Uterus (tissue), 3 donors: ENCODE measurements at regions not wholly inside any gene's neighbourhood (a gene's known extent, or its start where the extent isn't known, plus 50 kb on each side); places are given as distances from the start of the nearest gene placed in this dataset.

Source experiments
- DNase-seq, 2 donors: peaks; one replicate each; pipeline ENCODE4 v3.0.0-alpha.2; 2019 to 2020
- H3K27ac ChIP-seq, 2 donors: fragments of 200-600 bp; sonication (generic); 1 replicate in 1 of 2; 2 replicates in 1 of 2; pipeline ENCODE4 v1.5.1; 2016 to 2018
- H3K27me3 ChIP-seq, 2 donors: fragments of 200-600 bp; sonication (generic); one replicate each; pipeline ENCODE4 v1.5.1; 2018 to 2019; ENCODE audit warnings: control low read depth in 1 of 2
- H3K36me3 ChIP-seq, 2 donors: fragments of 200-600 bp; sonication (generic); one replicate each; pipeline ENCODE4 v1.5.1; 2019; ENCODE audit warnings: control low read depth in 1 of 2
- H3K4me1 ChIP-seq, 2 donors: fragments of 200-600 bp; sonication (generic); one replicate each; pipeline ENCODE4 v1.5.1; 2018 to 2019; ENCODE audit warnings: control low read depth in 1 of 2
- H3K4me3 ChIP-seq, 2 donors: fragments of 200-600 bp; sonication (generic); 1 replicate in 1 of 2; 2 replicates in 1 of 2; pipeline ENCODE4 v1.5.1; 2018 to 2019; ENCODE audit warnings: mild to moderate bottlenecking in 1 of 2
- H3K9me3 ChIP-seq, 2 donors: fragments of 200-600 bp; sonication (generic); one replicate each; pipeline ENCODE4 v1.5.1; 2019; ENCODE audit warnings: control low read depth in 1 of 2
- CTCF ChIP-seq, 4 experiments: fragments of 200-600 bp in 2 of 4; fragments of 450-650 bp in 2 of 4; sonication (generic) in 2 of 4; IDR thresholded peaks; one replicate each; pipeline ENCODE4 v1.5.1; 2016 to 2019; ENCODE audit warnings: antibody characterized with exemption in 4 of 4, mild to moderate bottlenecking in 2 of 4, moderate library complexity in 1 of 4
- POLR2A ChIP-seq, 2 donors: fragments of 450-650 bp; IDR thresholded peaks; one replicate each; pipeline ENCODE4 v1.6.1; 2016; ENCODE audit warnings: antibody characterized with exemption in 2 of 2, mild to moderate bottlenecking in 1 of 2, moderate library complexity in 1 of 2
- intact Hi-C: fragments of 100-400 bp; cut with DNase I; formaldehyde crosslinking; loops from one replicate; pipeline ENCODE4 v1.15.1; 2023; ENCODE audit warnings: low total_unique reads
- donor health status: DM: yes; HTN: yes; CAD: no.

GRCh38 chr14:42013153-42013552, 406.5 kb downstream of the LRFN5 start:
- H3K27ac ChIP-seq: no peak overlapping the region
- no peak for DNase-seq
- TF ChIP-seq POLR2A (IDR thresholded peaks at IDR 0.05) (no peak), CTCF (IDR thresholded peaks at IDR 0.05) (no peak)
- H3K27me3 ChIP-seq: no peaks in the 10 kb centered on the region
- no peaks in the 10 kb centered on the region for H3K4me1 ChIP-seq
- intact Hi-C loops: no loop called here
- H3K36me3 ChIP-seq: no peaks in the 10 kb centered on the region
- H3K9me3 ChIP-seq: no peaks in the 10 kb centered on the region
- no peak overlapping the region for H3K4me3 ChIP-seq

GRCh38 chr14:42011221-42011620, 404.5 kb downstream of the LRFN5 start:
- no peak for DNase-seq
- Histone ChIP-seq H3K4me3 (no peak overlapping the region), H3K9me3 (no peaks in the 10 kb centered on the region), H3K27me3 (no peaks in the 10 kb centered on the region), H3K36me3 (no peaks in the 10 kb centered on the region), H3K4me1 (no peaks in the 10 kb centered on the region), H3K27ac (no peak overlapping the region)
- TF ChIP-seq CTCF (IDR thresholded peaks at IDR 0.05) (no peak), POLR2A (IDR thresholded peaks at IDR 0.05) (no peak)
- intact Hi-C loops: no loop called here

- no peak for DNase-seq
- no peak overlapping the region for H3K4me3 ChIP-seq
- H3K36me3 ChIP-seq: no peaks in the 10 kb centered on the region
- no peaks in the 10 kb centered on the region for H3K27me3 ChIP-seq
- H3K9me3 ChIP-seq: no peaks in the 10 kb centered on the region
- H3K4me1 ChIP-seq: no peaks in the 10 kb centered on the region
- intact Hi-C loops: no loop called here
- TF ChIP-seq POLR2A (IDR thresholded peaks at IDR 0.05) (no peak), CTCF (IDR thresholded peaks at IDR 0.05) (no peak)
- no peak overlapping the region for H3K27ac ChIP-seq
These were observed 397.6 kb downstream of the LRFN5 start for GRCh38 chr14:42004321-42004720.

- Histone ChIP-seq H3K4me3 (no peak overlapping the region), H3K4me1 (no peaks in the 10 kb centered on the region), H3K27me3 (no peaks in the 10 kb centered on the region), H3K9me3 (no peaks in the 10 kb centered on the region), H3K27ac (no peak overlapping the region), H3K36me3 (no peaks in the 10 kb centered on the region)
- intact Hi-C loops: no loop called here
- TF ChIP-seq POLR2A (IDR thresholded peaks at IDR 0.05): no peak
- TF ChIP-seq CTCF (IDR thresholded peaks at IDR 0.05): no peak
- no peak for DNase-seq
These were observed 395.5 kb downstream of the LRFN5 start for GRCh38 chr14:42002141-42002540.

- H3K4me1 ChIP-seq: no peaks in the 10 kb centered on the region
- DNase-seq: no peak
- no peak overlapping the region for H3K4me3 ChIP-seq
- TF ChIP-seq POLR2A (IDR thresholded peaks at IDR 0.05): no peak
- no peak for TF ChIP-seq CTCF (IDR thresholded peaks at IDR 0.05)
- no peaks in the 10 kb centered on the region for H3K27me3 ChIP-seq
- no peak overlapping the region for H3K27ac ChIP-seq
- H3K36me3 ChIP-seq: no peaks in the 10 kb centered on the region
- intact Hi-C loops: no loop called here
- H3K9me3 ChIP-seq: no peaks in the 10 kb centered on the region
These were observed 394.8 kb downstream of the LRFN5 start for GRCh38 chr14:42001431-42001830.
